Upper lobe of left lung (tissue), 4 donors: ENCODE measurements at regions not wholly inside any gene's neighbourhood (a gene's known extent, or its start where the extent isn't known, plus 50 kb on each side); places are given as distances from the start of the nearest gene placed in this dataset.

Source experiments
- CTCF ChIP-seq, 6 experiments: fragments of 450-650 bp in 4 of 6; fragments of 200-600 bp in 2 of 6; sonication (generic) in 2 of 6; IDR thresholded peaks; one replicate each; pipeline ENCODE4 v1.5.1; 2016 to 2019; ENCODE audit warnings: antibody characterized with exemption in 6 of 6
- POLR2A ChIP-seq, 4 donors: fragments of 450-650 bp; IDR thresholded peaks; one replicate each; pipeline ENCODE4 v1.5.1; 2016 to 2017; ENCODE audit warnings: antibody characterized with exemption in 4 of 4, mild to moderate bottlenecking in 2 of 4

GRCh38 chr2:150931451-150931850, 330.2 kb downstream of the RBM43 start:
- TF ChIP-seq CTCF (IDR thresholded peaks at IDR 0.05): no peak
- TF ChIP-seq POLR2A (IDR thresholded peaks at IDR 0.05): no peak
